Neural progenitor cell (in vitro differentiated cells): ENCODE measurements at regions not wholly inside any gene's neighbourhood (a gene's known extent, or its start where the extent isn't known, plus 50 kb on each side); places are given as distances from the start of the nearest gene placed in this dataset.

ENCODE experiments used
- EZH2 ChIP-seq: fragments of 200-600 bp; sonication (generic); IDR thresholded peaks from 2 replicates; pipeline ENCODE4 v1.6.1; 2017; ENCODE audit warnings: antibody characterized with exemption, mild to moderate bottlenecking, moderate library complexity
- EZH2phosphoT487 ChIP-seq: fragments of 200-600 bp; sonication (generic); IDR thresholded peaks from 2 replicates; pipeline ENCODE4 v1.6.1; 2017; ENCODE audit warnings: antibody characterized with exemption
- TF ChIP-seq, protein P1 (sequence below): fragments of 200-600 bp; sonication (generic); IDR thresholded peaks from 2 replicates; pipeline ENCODE4 v1.5.1; 2017; ENCODE audit warnings: antibody characterized with exemption, mild to moderate bottlenecking

DNA sequence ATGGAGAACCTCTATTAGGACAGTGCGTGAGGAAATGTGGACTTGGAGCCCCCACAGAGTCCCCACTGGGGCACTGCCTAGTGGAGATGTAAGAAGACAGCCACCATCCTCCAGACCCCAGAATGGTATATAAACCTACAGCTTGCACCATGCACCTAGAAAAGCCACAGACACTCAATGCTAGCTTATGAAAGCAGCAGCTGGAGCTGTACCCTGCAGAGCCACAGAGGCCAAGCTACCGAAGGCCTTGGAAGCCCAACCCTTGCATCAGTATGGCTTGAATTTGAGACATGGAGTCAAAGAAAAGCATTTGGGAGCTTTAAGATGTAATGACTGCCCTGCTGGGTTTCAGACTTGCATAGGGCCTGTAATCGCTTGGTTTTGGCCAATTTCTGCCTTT is 361.3 kb downstream of the ZNF248 start:
- TF ChIP-seq, protein P1, sequence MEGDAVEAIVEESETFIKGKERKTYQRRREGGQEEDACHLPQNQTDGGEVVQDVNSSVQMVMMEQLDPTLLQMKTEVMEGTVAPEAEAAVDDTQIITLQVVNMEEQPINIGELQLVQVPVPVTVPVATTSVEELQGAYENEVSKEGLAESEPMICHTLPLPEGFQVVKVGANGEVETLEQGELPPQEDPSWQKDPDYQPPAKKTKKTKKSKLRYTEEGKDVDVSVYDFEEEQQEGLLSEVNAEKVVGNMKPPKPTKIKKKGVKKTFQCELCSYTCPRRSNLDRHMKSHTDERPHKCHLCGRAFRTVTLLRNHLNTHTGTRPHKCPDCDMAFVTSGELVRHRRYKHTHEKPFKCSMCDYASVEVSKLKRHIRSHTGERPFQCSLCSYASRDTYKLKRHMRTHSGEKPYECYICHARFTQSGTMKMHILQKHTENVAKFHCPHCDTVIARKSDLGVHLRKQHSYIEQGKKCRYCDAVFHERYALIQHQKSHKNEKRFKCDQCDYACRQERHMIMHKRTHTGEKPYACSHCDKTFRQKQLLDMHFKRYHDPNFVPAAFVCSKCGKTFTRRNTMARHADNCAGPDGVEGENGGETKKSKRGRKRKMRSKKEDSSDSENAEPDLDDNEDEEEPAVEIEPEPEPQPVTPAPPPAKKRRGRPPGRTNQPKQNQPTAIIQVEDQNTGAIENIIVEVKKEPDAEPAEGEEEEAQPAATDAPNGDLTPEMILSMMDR, result no peak
- TF ChIP-seq EZH2, result no peak
- no peak for TF ChIP-seq EZH2phosphoT487
